CD4-positive, alpha-beta T cell treated with Interleukin-10 for 1 hour (primary cell): ENCODE measurements at regions not wholly inside any gene's neighbourhood (a gene's known extent, or its start where the extent isn't known, plus 50 kb on each side); places are given as distances from the start of the nearest gene placed in this dataset.

Experiments used
- DNase-seq: peaks from one replicate; pipeline ENCODE4 v3.0.0-alpha.2; 2020

GRCh38 chr1:173405834-173406233 lies 71.3 kb upstream of the PRDX6 start:
- DNase-seq = no peak

GRCh38 chr1:173406783-173407230 lies 70.3 kb upstream of the PRDX6 start:
- DNase-seq = no peak

- DNase-seq = no peak
Observed at GRCh38 chr1:173407846-173408245, 69.3 kb upstream of the PRDX6 start.

- DNase-seq = no peak
Observed at GRCh38 chr1:173408886-173409285, 68.2 kb upstream of the PRDX6 start.

- DNase-seq = peak; percentile 35
Observed at GRCh38 chr1:173409613-173410012, 67.5 kb upstream of the PRDX6 start.

- DNase-seq = peak; percentile 23
Observed at GRCh38 chr1:173410133-173410793, 66.9 kb upstream of the PRDX6 start.

- peak; percentile 19 for DNase-seq
Observed at GRCh38 chr1:173410794-173411236, 66.3 kb upstream of the PRDX6 start.

- DNase-seq = no peak
Observed at GRCh38 chr1:173411835-173412742, 65.0 kb upstream of the PRDX6 start.

GRCh38 chr1:173413271-173413707 lies 63.8 kb upstream of the PRDX6 start:
- no peak for DNase-seq

GRCh38 chr1:173414136-173414535 lies 63.0 kb upstream of the PRDX6 start:
- DNase-seq = no peak

GRCh38 chr1:173414539-173415226 lies 62.5 kb upstream of the PRDX6 start:
- no peak for DNase-seq

GRCh38 chr1:173415490-173415889 lies 61.6 kb upstream of the PRDX6 start:
- no peak for DNase-seq

GRCh38 chr1:173415905-173416450 lies 61.2 kb upstream of the PRDX6 start:
- no peak for DNase-seq

- DNase-seq = no peak
Observed at GRCh38 chr1:173417563-173417962, 59.6 kb upstream of the PRDX6 start.

GRCh38 chr1:173418107-173418985 lies 58.8 kb upstream of the PRDX6 start:
- no peak for DNase-seq

GRCh38 chr1:173420330-173420806 lies 56.8 kb upstream of the PRDX6 start:
- DNase-seq = peak; percentile 78

- no peak for DNase-seq
Observed at GRCh38 chr1:173421286-173421685, 55.8 kb upstream of the PRDX6 start.

- DNase-seq = no peak
Observed at GRCh38 chr1:173421789-173422188, 55.3 kb upstream of the PRDX6 start.

- DNase-seq = no peak
Observed at GRCh38 chr1:173422456-173422976, 54.6 kb upstream of the PRDX6 start.

- DNase-seq = no peak
Observed at GRCh38 chr1:173423291-173423690, 53.8 kb upstream of the PRDX6 start.

- no peak for DNase-seq
Observed at GRCh38 chr1:173424143-173424542, 53.0 kb upstream of the PRDX6 start.
